ENCODE measurements at regions not wholly inside any gene's neighbourhood (a gene's known extent, or its start where the extent isn't known, plus 50 kb on each side); places are given as distances from the start of the nearest gene placed in this dataset.
"Not testable (repeated sequence)": the region's sequence is repeated elsewhere in the genome, so short reads cannot be mapped to it uniquely, and the experiment has no call there.

- no peak for DNase-seq
Observed at GRCh38 chr4:36609661-36610060, 328.2 kb downstream of the DTHD1 start.

GRCh38 chr4:36610628-36611027 lies 329.2 kb downstream of the DTHD1 start:
- DNase-seq = no peak

- DNase-seq = not testable (repeated sequence)
Observed at GRCh38 chr4:36613142-36613541, 331.7 kb downstream of the DTHD1 start.

GRCh38 chr4:36614011-36614410 lies 332.6 kb downstream of the DTHD1 start:
- DNase-seq = no peak

GRCh38 chr4:36618102-36618501 lies 336.7 kb downstream of the DTHD1 start:
- DNase-seq = no peak

- no peak for DNase-seq
Observed at GRCh38 chr4:36624030-36624429, 342.6 kb downstream of the DTHD1 start.

GRCh38 chr4:36638273-36638811 lies 356.9 kb downstream of the DTHD1 start:
- no peak for DNase-seq

- DNase-seq = no peak
Observed at GRCh38 chr4:36640876-36641275, 359.5 kb downstream of the DTHD1 start.

GRCh38 chr4:36651253-36651652 lies 369.8 kb downstream of the DTHD1 start:
- DNase-seq = no peak

GRCh38 chr4:36652857-36653256 lies 371.4 kb downstream of the DTHD1 start:
- no peak for DNase-seq

- DNase-seq = no peak
Observed at GRCh38 chr4:36665985-36666527, 384.6 kb downstream of the DTHD1 start.

GRCh38 chr4:36675436-36675835 lies 394.0 kb downstream of the DTHD1 start:
- DNase-seq = no peak

- no peak for DNase-seq
Observed at GRCh38 chr4:36676139-36677050, 395.0 kb downstream of the DTHD1 start.

GRCh38 chr4:36677112-36677511 lies 395.7 kb downstream of the DTHD1 start:
- no peak for DNase-seq

- DNase-seq = no peak
Observed at GRCh38 chr4:36677874-36678273, 396.5 kb downstream of the DTHD1 start.

- no peak for DNase-seq
Observed at GRCh38 chr4:36687681-36688080, 406.3 kb downstream of the DTHD1 start.

GRCh38 chr4:36692586-36692985 lies 411.2 kb downstream of the DTHD1 start:
- DNase-seq = no peak

GRCh38 chr4:36702245-36702644 lies 420.8 kb downstream of the DTHD1 start:
- no peak for DNase-seq

- no peak for DNase-seq
Observed at GRCh38 chr4:36704289-36704688, 422.9 kb downstream of the DTHD1 start.

- no peak for DNase-seq
Observed at GRCh38 chr4:36709991-36710390, 428.6 kb downstream of the DTHD1 start.

GRCh38 chr4:36712013-36712412 lies 430.6 kb downstream of the DTHD1 start:
- DNase-seq = no peak

- no peak for DNase-seq
Observed at GRCh38 chr4:36716874-36717273, 435.5 kb downstream of the DTHD1 start.

GRCh38 chr4:36719425-36719824 lies 438.0 kb downstream of the DTHD1 start:
- DNase-seq = no peak

GRCh38 chr4:36722986-36723385 lies 441.6 kb downstream of the DTHD1 start:
- no peak for DNase-seq

Measured in NCI-H748 treated with DMSO at 0.1 percent for 48 hours (cell line).